Caco-2 (cell line): ENCODE measurements at regions not wholly inside any gene's neighbourhood (a gene's known extent, or its start where the extent isn't known, plus 50 kb on each side); places are given as distances from the start of the nearest gene placed in this dataset.

Experiments used
- BruUV-seq: library from RNA; stranded (reverse); fragments of 400-500 nt; replicated peaks from 2 replicates; lab custom pipeline; 2021; lab: Mats Ljungman, UMichigan
- CTCF ChIA-PET: fragments of 300-600 bp; sonication (Branson Sonifier 250); formaldehyde crosslinking; loops from one replicate; lab custom pipeline; 2022; ENCODE audit warnings: antibody characterized with exemption; lab: Charles Lee
- POLR2A ChIA-PET: fragments of 300-600 bp; sonication (Branson Sonifier 250); formaldehyde crosslinking; loops from one replicate; lab custom pipeline; 2022; ENCODE audit warnings: antibody characterized with exemption; lab: Charles Lee
- DNase-seq, 2 experiments: peaks; one replicate each; pipeline versions ENCODE4 v3.0.0 to v3.0.0-alpha.2; 2020 to 2022
- H3K27me3 ChIP-seq: replicated peaks from 2 replicates; pipeline ENCODE4 v1.6.0; 2011; ENCODE audit warnings: low read length; ENCODE audit not compliant: control insufficient read depth, insufficient read depth
- H3K36me3 ChIP-seq: 2 replicates; pipeline ENCODE4 v1.5.1; 2011; ENCODE audit warnings: low read length; ENCODE audit not compliant: control insufficient read depth, insufficient read depth
- H3K4me1 ChIP-seq: fragments of 250-450 bp; sonication (Bioruptor Pico); 2 replicates; pipeline ENCODE4 v1.5.1; 2020; ENCODE audit warnings: mild to moderate bottlenecking
- H3K4me3 ChIP-seq: 2 replicates; pipeline ENCODE4 v1.5.1; 2011; ENCODE audit warnings: low read depth, mild to moderate bottlenecking, control low read depth, low read length
- H3K9me3 ChIP-seq: fragments of 250-450 bp; sonication (Bioruptor Pico); 2 replicates; pipeline ENCODE4 v1.5.1; 2020; ENCODE audit warnings: mild to moderate bottlenecking, moderate library complexity
- H3K27ac Mint-ChIP-seq: one replicate; pipeline ENCODE4 v1.8.0; 2022; ENCODE audit warnings: mixed read lengths; ENCODE audit not compliant: unreplicated experiment
- H3K27me3 Mint-ChIP-seq: one replicate; pipeline ENCODE4 v1.8.0; 2022; ENCODE audit warnings: mixed read lengths; ENCODE audit not compliant: insufficient read depth, unreplicated experiment
- H3K36me3 Mint-ChIP-seq: one replicate; pipeline ENCODE4 v1.8.0; 2022; ENCODE audit warnings: mild to moderate bottlenecking, mixed read lengths; ENCODE audit not compliant: insufficient read depth, unreplicated experiment
- H3K4me1 Mint-ChIP-seq: one replicate; pipeline ENCODE4 v1.8.0; 2022; ENCODE audit warnings: low read depth, mixed read lengths; ENCODE audit not compliant: unreplicated experiment
- H3K4me3 Mint-ChIP-seq: one replicate; pipeline ENCODE4 v1.8.0; 2022; ENCODE audit warnings: mild to moderate bottlenecking, moderate library complexity, mixed read lengths; ENCODE audit not compliant: unreplicated experiment
- H3K9me3 Mint-ChIP-seq: one replicate; pipeline ENCODE4 v1.8.0; 2022; ENCODE audit warnings: mixed read lengths; ENCODE audit not compliant: unreplicated experiment
- CTCF ChIP-seq, 2 experiments: fragments of 200-600 bp in 1 of 2; IDR thresholded peaks; 1 replicate in 1 of 2; 2 replicates in 1 of 2; pipeline versions ENCODE4 v1.5.1 to v1.8.0; 2011 to 2022; ENCODE audit warnings: antibody characterized with exemption in 1 of 2, control low read depth in 1 of 2, inconsistent platforms in 1 of 2, low read depth in 1 of 2, low read length in 1 of 2, mild to moderate bottlenecking in 1 of 2, moderate library complexity in 1 of 2; ENCODE audit not compliant: insufficient read depth in 1 of 2, severe bottlenecking in 1 of 2, unreplicated experiment in 1 of 2
- intact Hi-C: fragments of 100-400 bp; cut with micrococcal nuclease; formaldehyde crosslinking; loops from one replicate; pipeline ENCODE4 v1.10.0; 2022; ENCODE audit not compliant: unreplicated experiment

DNA sequence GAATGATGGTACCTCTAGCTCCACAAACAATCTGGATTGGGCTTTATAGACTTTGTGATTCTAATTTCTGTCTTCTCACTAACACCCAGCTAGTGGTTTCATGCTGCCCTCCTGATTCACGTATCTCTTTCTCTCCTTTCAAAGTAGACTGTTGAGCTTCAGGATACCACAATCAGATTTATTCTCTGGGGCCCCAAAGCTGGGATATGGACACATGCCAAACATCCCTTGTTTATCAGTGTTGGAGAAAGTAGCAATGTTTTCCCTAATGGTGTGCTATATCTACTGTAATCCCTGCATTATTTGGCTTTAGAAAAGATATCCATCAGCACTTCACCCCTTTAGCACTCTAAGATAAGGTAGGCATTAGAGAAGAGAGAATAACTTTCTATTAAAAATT is 361.0 kb downstream of the FGF10 start:
- H3K9me3 Mint-ChIP-seq = no peaks in the 10 kb centered on the region
- no peak for DNase-seq
- H3K9me3 ChIP-seq = no peaks in the 10 kb centered on the region
- no peaks in the 10 kb centered on the region for H3K27me3 ChIP-seq
- no peaks in the 10 kb centered on the region for H3K36me3 Mint-ChIP-seq
- BruUV-seq = no TSS peak
- POLR2A ChIA-PET = no interaction called here
- H3K4me3 Mint-ChIP-seq = no peak overlapping the region
- H3K4me1 ChIP-seq = no peaks in the 10 kb centered on the region
- TF ChIP-seq CTCF (IDR thresholded peaks at IDR 0.05; ENCODE audit: insufficient read depth in 1 of 2, low read depth in 1 of 2, low read length in 1 of 2, severe bottlenecking in 1 of 2, unreplicated experiment in 1 of 2) = no peak
- H3K36me3 ChIP-seq = no peaks in the 10 kb centered on the region
- H3K27me3 Mint-ChIP-seq = no peaks in the 10 kb centered on the region
- intact Hi-C loops = no loop called here
- H3K4me3 ChIP-seq = no peak overlapping the region
- CTCF ChIA-PET = no interaction called here
- no peak overlapping the region for H3K27ac Mint-ChIP-seq
- H3K4me1 Mint-ChIP-seq = no peaks in the 10 kb centered on the region

GRCh38 chr5:44022622-44023021 is 366.6 kb downstream of the FGF10 start:
- CTCF ChIA-PET = no interaction called here
- Mint-ChIP-seq H3K4me3 (no peak overlapping the region), H3K36me3 (no peaks in the 10 kb centered on the region), H3K27me3 (no peaks in the 10 kb centered on the region), H3K4me1 (peaks cover 7% of the 10 kb centered on the region), H3K9me3 (no peaks in the 10 kb centered on the region), H3K27ac (no peak overlapping the region)
- POLR2A ChIA-PET = no interaction called here
- Histone ChIP-seq H3K4me1 (no peaks in the 10 kb centered on the region), H3K36me3 (no peaks in the 10 kb centered on the region), H3K9me3 (no peaks in the 10 kb centered on the region), H3K27me3 (no peaks in the 10 kb centered on the region), H3K4me3 (no peak overlapping the region)
- intact Hi-C loops = no loop called here
- no peak for DNase-seq
- TF ChIP-seq CTCF (IDR thresholded peaks at IDR 0.05; ENCODE audit: insufficient read depth in 1 of 2, low read depth in 1 of 2, low read length in 1 of 2, severe bottlenecking in 1 of 2, unreplicated experiment in 1 of 2) = no peak
- BruUV-seq = no TSS peak

DNA sequence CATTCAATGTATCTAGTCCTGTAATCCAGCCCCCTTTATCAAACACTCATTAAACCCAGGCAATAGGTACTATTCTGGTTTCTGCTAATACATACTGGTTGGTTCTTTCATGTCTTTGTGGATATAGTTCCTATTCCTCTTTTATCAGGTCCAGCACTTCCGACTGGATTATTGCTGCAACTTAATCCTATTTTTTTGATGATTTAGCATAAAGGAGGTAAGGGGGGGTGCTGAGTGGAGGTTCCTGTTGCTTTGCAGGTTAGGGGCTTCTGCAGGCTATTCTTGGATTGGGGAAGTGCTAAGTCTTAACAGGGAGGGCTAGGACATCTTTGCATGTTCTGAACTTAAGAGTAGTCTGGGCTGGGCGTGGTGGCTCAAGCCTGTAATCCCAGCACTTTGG is 377.7 kb downstream of the FGF10 start:
- H3K4me3 Mint-ChIP-seq = no peak overlapping the region
- no peak for DNase-seq
- no peaks in the 10 kb centered on the region for H3K27me3 ChIP-seq
- no peaks in the 10 kb centered on the region for H3K27me3 Mint-ChIP-seq
- H3K36me3 ChIP-seq = no peaks in the 10 kb centered on the region
- H3K27ac Mint-ChIP-seq = no peak overlapping the region
- H3K9me3 ChIP-seq = no peaks in the 10 kb centered on the region
- intact Hi-C loops = no loop called here
- no peak overlapping the region for H3K4me3 ChIP-seq
- BruUV-seq = no TSS peak
- no peaks in the 10 kb centered on the region for H3K4me1 Mint-ChIP-seq
- peaks cover 11% of the 10 kb centered on the region for H3K9me3 Mint-ChIP-seq
- ChIA-PET POLR2A (no interaction called here), CTCF (no interaction called here)
- no peak for TF ChIP-seq CTCF (IDR thresholded peaks at IDR 0.05; ENCODE audit: insufficient read depth in 1 of 2, low read depth in 1 of 2, low read length in 1 of 2, severe bottlenecking in 1 of 2, unreplicated experiment in 1 of 2)
- H3K4me1 ChIP-seq = no peaks in the 10 kb centered on the region
- no peaks in the 10 kb centered on the region for H3K36me3 Mint-ChIP-seq
